RWPE2 (cell line): ENCODE measurements at regions not wholly inside any gene's neighbourhood (a gene's known extent, or its start where the extent isn't known, plus 50 kb on each side); places are given as distances from the start of the nearest gene placed in this dataset.

Source experiments
- ATAC-seq: fragments of 200-7000 bp; cut with Tn5 transposase; 3 replicates; pipeline ENCODE4 v1.9.1; 2021; ENCODE audit warnings: low read depth
- DNase-seq: peaks from one replicate; pipeline ENCODE4 v3.0.0-alpha.2; 2020; ENCODE audit warnings: low spot score
- H3K27ac ChIP-seq: fragments of 450-650 bp; 2 replicates; pipeline ENCODE4 v1.5.1; 2017; ENCODE audit warnings: mild to moderate bottlenecking; ENCODE audit not compliant: poor library complexity, severe bottlenecking
- H3K27me3 ChIP-seq: fragments of 250-450 bp; sonication (Bioruptor Pico); 2 replicates; pipeline ENCODE4 v1.5.1; 2021; ENCODE audit warnings: mild to moderate bottlenecking, moderate library complexity; ENCODE audit not compliant: insufficient read depth, poor library complexity, severe bottlenecking
- H3K36me3 ChIP-seq: fragments of 250-450 bp; sonication (Bioruptor Pico); 2 replicates; pipeline ENCODE4 v1.5.1; 2020; ENCODE audit warnings: low read depth, mild to moderate bottlenecking, moderate library complexity
- H3K4me1 ChIP-seq: fragments of 250-450 bp; sonication (Bioruptor Pico); 2 replicates; pipeline ENCODE4 v1.5.1; 2021; ENCODE audit warnings: mild to moderate bottlenecking, moderate library complexity; ENCODE audit not compliant: insufficient read depth, poor library complexity, severe bottlenecking
- H3K4me3 ChIP-seq: fragments of 250-450 bp; sonication (Bioruptor Pico); 2 replicates; pipeline ENCODE4 v1.5.1; 2021; ENCODE audit warnings: mild to moderate bottlenecking, moderate library complexity; ENCODE audit not compliant: severe bottlenecking
- H3K9me3 ChIP-seq: fragments of 250-450 bp; sonication (Bioruptor Pico); 2 replicates; pipeline ENCODE4 v1.5.1; 2021; ENCODE audit warnings: mild to moderate bottlenecking, moderate library complexity; ENCODE audit not compliant: severe bottlenecking
- TF ChIP-seq, protein P1 (sequence below): fragments of 450-650 bp; IDR thresholded peaks from one replicate; pipeline ENCODE4 v1.5.1; 2017; ENCODE audit warnings: mild to moderate bottlenecking, moderate library complexity; ENCODE audit not compliant: poor library complexity, severe bottlenecking

DNA sequence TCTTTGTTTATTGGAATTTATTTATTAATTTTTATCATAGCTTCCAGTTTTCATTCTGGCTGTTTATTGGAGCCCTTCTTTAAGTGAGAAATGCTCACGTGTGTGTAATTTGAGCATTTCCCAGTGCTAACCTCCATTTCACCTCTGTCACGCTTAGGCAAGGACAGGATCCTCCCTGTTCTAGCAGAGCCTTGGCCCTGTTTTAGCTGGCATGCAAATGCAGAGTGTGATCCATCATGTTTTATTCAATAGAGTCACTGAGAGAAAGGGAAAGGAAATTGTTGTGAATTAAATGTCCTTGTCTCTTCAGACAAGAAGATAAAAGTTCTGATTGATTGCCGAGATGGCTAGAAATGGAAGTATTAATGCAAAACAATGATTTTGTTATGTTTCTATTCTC, 137.3 kb upstream of the ACO1 start:
- ATAC-seq (no peak), DNase-seq (no peak)
- H3K27ac ChIP-seq = no peak overlapping the region
- TF ChIP-seq, protein P1, sequence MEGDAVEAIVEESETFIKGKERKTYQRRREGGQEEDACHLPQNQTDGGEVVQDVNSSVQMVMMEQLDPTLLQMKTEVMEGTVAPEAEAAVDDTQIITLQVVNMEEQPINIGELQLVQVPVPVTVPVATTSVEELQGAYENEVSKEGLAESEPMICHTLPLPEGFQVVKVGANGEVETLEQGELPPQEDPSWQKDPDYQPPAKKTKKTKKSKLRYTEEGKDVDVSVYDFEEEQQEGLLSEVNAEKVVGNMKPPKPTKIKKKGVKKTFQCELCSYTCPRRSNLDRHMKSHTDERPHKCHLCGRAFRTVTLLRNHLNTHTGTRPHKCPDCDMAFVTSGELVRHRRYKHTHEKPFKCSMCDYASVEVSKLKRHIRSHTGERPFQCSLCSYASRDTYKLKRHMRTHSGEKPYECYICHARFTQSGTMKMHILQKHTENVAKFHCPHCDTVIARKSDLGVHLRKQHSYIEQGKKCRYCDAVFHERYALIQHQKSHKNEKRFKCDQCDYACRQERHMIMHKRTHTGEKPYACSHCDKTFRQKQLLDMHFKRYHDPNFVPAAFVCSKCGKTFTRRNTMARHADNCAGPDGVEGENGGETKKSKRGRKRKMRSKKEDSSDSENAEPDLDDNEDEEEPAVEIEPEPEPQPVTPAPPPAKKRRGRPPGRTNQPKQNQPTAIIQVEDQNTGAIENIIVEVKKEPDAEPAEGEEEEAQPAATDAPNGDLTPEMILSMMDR = no peak
- H3K4me3 ChIP-seq = no peak overlapping the region
- H3K27me3 ChIP-seq = peaks cover 2% of the 10 kb centered on the region
- no peaks in the 10 kb centered on the region for H3K9me3 ChIP-seq
- H3K36me3 ChIP-seq = no peaks in the 10 kb centered on the region
- H3K4me1 ChIP-seq = no peaks in the 10 kb centered on the region

DNA sequence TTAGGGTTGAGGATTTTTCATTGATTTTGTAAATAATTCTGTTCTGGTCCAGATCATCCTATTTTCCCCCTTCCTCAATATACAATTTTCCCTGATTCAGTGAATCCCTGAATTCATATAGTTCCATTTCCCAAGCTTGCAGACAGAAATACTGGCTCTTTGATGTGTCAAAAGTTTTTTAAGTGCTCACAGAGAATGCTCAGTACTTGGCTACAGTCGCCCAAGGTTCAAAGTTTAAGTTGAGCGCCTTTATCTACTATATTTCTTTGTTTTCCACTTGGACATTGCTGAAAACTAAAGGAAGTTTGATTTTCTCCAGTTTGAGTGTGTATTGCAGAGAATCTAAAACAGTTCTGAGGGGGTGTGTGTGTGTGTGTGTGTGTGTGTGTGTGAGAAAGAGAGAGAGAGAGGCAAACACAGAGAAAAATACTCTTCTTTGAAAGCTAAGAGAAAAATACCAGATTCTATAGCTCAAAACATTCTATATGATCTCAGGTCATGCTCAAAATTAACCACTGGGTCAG, 136.2 kb upstream of the ACO1 start:
- Histone ChIP-seq H3K4me3 (no peak overlapping the region), H3K27me3 (peaks cover 6% of the 10 kb centered on the region), H3K9me3 (no peaks in the 10 kb centered on the region), H3K4me1 (no peaks in the 10 kb centered on the region), H3K27ac (no peak overlapping the region), H3K36me3 (no peaks in the 10 kb centered on the region)
- ATAC-seq (no peak), DNase-seq (no peak)
- TF ChIP-seq, protein P1 = no peak

DNA sequence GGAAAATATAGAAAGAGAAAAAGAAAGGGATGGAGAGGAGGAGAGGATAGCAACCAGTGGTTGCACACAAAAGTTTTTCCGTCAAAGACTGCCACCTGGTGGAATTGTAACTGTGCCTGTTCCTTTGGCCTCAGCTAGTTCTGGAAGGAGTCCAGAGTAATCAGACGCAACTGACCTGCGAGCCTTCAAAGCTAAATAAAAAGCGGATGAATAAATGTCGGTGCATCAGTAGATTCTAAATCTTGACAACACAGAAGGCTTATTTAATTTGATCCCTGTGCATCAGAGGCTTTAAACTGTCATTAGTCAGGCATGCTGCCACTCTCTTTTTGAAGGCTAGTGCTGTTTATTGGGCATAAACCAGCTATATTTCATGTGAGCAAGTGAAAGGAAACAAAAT, 132.9 kb upstream of the ACO1 start:
- TF ChIP-seq, protein P1 = peak; percentile 80
- no peak for DNase-seq
- no peak overlapping the region for H3K27ac ChIP-seq
- ATAC-seq = peak; percentile 74
- H3K9me3 ChIP-seq = no peaks in the 10 kb centered on the region
- no peak overlapping the region for H3K4me3 ChIP-seq
- no peaks in the 10 kb centered on the region for H3K36me3 ChIP-seq
- peaks cover 6% of the 10 kb centered on the region for H3K27me3 ChIP-seq
- no peaks in the 10 kb centered on the region for H3K4me1 ChIP-seq

DNA sequence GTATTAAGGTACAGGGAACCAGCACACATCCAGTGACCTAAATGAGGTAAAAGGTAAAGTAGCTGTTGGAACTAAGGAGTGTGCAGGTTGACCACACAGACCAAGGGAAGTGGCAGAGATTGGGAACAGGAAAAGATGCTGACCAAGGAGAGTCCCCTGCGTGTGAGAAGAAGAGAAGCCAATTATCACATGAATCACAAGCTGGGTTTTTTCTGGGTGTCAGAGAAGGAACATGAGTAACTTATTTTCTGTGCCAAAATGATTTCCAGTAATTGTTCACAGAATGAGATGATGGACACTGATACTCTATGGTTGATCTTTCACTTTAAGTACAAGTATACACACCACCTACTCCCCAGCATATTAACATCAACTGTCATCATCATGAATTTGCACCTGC, 130.7 kb upstream of the ACO1 start:
- Histone ChIP-seq H3K4me1 (no peaks in the 10 kb centered on the region), H3K4me3 (no peak overlapping the region), H3K36me3 (no peaks in the 10 kb centered on the region), H3K9me3 (no peaks in the 10 kb centered on the region), H3K27ac (no peak overlapping the region), H3K27me3 (peaks cover 6% of the 10 kb centered on the region)
- ATAC-seq (no peak), DNase-seq (no peak)
- TF ChIP-seq, protein P1 = no peak

DNA sequence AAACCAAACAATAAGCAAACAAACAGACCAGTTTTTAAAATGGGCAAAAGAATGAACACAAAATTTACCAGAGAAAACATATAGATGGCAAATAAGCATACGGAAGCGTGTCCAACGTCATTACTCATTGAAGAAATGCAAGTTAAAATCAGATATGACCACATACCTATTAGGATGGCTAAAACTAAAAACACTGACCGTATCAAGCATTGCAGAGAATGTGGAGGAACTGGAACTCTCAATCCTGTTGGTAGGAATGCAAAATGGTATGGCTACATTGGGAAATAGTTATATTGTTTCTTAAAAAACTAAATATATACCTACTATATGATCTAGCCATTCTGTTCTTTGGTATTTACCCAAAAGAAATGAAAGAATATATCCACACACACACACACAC, 129.4 kb upstream of the ACO1 start:
- Histone ChIP-seq H3K9me3 (no peaks in the 10 kb centered on the region), H3K27ac (no peak overlapping the region), H3K36me3 (no peaks in the 10 kb centered on the region), H3K27me3 (peaks cover 6% of the 10 kb centered on the region), H3K4me3 (no peak overlapping the region), H3K4me1 (no peaks in the 10 kb centered on the region)
- DNase-seq = no peak
- TF ChIP-seq, protein P1 = no peak
- ATAC-seq = no peak
